WTC11 (cell line): ENCODE measurements at regions not wholly inside any gene's neighbourhood (a gene's known extent, or its start where the extent isn't known, plus 50 kb on each side); places are given as distances from the start of the nearest gene placed in this dataset.
"Not testable (repeated sequence)": the region's sequence is repeated elsewhere in the genome, so short reads cannot be mapped to it uniquely, and the experiment has no call there.

Source experiments
- ATAC-seq: fragments of 200-7000 bp; cut with Tn5 transposase; 2 replicates; pipeline ENCODE4 v1.10.0; 2021; ENCODE audit warnings: mild to moderate bottlenecking, moderate library complexity
- CTCF ChIA-PET: fragments of 300-600 bp; sonication (Branson Sonifier 250); formaldehyde crosslinking; loops from one replicate; lab custom pipeline; 2021; ENCODE audit warnings: antibody characterized with exemption; lab: Charles Lee
- POLR2A ChIA-PET: fragments of 350-600 bp; sonication (Branson Sonifier 250); formaldehyde crosslinking; loops from one replicate; lab custom pipeline; 2021; ENCODE audit warnings: antibody characterized with exemption; lab: Charles Lee
- DNase-seq: peaks from one replicate; pipeline ENCODE4 v3.0.0; 2021; ENCODE audit warnings: low spot score
- H3K27ac Mint-ChIP-seq: 2 replicates; pipeline ENCODE4 v1.8.0; 2021; ENCODE audit warnings: mixed read lengths
- H3K27me3 Mint-ChIP-seq: 2 replicates; pipeline ENCODE4 v1.8.0; 2021; ENCODE audit warnings: low read depth, mild to moderate bottlenecking, moderate library complexity, mixed read lengths
- H3K36me3 Mint-ChIP-seq: 2 replicates; pipeline ENCODE4 v1.8.0; 2021; ENCODE audit warnings: mixed read lengths
- H3K4me1 Mint-ChIP-seq: 2 replicates; pipeline ENCODE4 v1.8.0; 2022; ENCODE audit warnings: mixed read lengths
- H3K4me3 Mint-ChIP-seq: 2 replicates; pipeline ENCODE4 v1.8.0; 2021; ENCODE audit warnings: mild to moderate bottlenecking, moderate library complexity, mixed read lengths
- H3K9me3 Mint-ChIP-seq: 2 replicates; pipeline ENCODE4 v1.8.0; 2021; ENCODE audit warnings: mixed read lengths
- CBFB ChIP-seq: sonication (generic); formaldehyde crosslinking; IDR thresholded peaks from 2 replicates; pipeline ENCODE4 v1.8.1; 2022; ENCODE audit warnings: mild to moderate bottlenecking, low read depth, missing genetic modification reagents
- ELF4 ChIP-seq: sonication (generic); formaldehyde crosslinking; IDR thresholded peaks from 2 replicates; pipeline ENCODE4 v1.8.1; 2022; ENCODE audit warnings: low read depth, mild to moderate bottlenecking, moderate library complexity, missing genetic modification reagents
- ESRRA ChIP-seq: sonication (generic); formaldehyde crosslinking; IDR thresholded peaks from 2 replicates; pipeline ENCODE4 v1.8.1; 2022; ENCODE audit warnings: mild to moderate bottlenecking, missing genetic modification reagents, borderline replicate concordance
- FOXK1 ChIP-seq: sonication (generic); formaldehyde crosslinking; IDR thresholded peaks from 2 replicates; pipeline ENCODE4 v1.8.0; 2022; ENCODE audit warnings: mild to moderate bottlenecking, moderate library complexity, missing genetic modification reagents
- FOXP1 ChIP-seq: sonication (generic); formaldehyde crosslinking; IDR thresholded peaks from 2 replicates; pipeline ENCODE4 v1.8.0; 2022; ENCODE audit warnings: missing genetic modification reagents, mild to moderate bottlenecking, moderate library complexity, borderline replicate concordance
- JUN ChIP-seq: sonication (generic); formaldehyde crosslinking; IDR thresholded peaks from 2 replicates; pipeline ENCODE4 v1.8.0; 2023; ENCODE audit warnings: mild to moderate bottlenecking, missing genetic modification reagents
- NFE2L1 ChIP-seq: sonication (generic); formaldehyde crosslinking; IDR thresholded peaks from 2 replicates; pipeline ENCODE4 v1.8.1; 2023; ENCODE audit warnings: missing genetic modification reagents
- NFYB ChIP-seq: sonication (generic); formaldehyde crosslinking; conservative IDR thresholded peaks from 2 replicates; pipeline ENCODE4 v1.8.0; 2022; ENCODE audit warnings: low read depth, missing genetic modification reagents
- PRRX2 ChIP-seq: fragments of 250-450 bp; sonication (Bioruptor Pico); IDR thresholded peaks from 2 replicates; pipeline ENCODE4 v1.8.0; 2021; ENCODE audit warnings: mild to moderate bottlenecking
- ZBTB21 ChIP-seq: sonication (generic); formaldehyde crosslinking; IDR thresholded peaks from 2 replicates; pipeline ENCODE4 v1.8.1; 2023; ENCODE audit warnings: mild to moderate bottlenecking, missing genetic modification reagents, borderline replicate concordance
- ZNF263 ChIP-seq: sonication (generic); formaldehyde crosslinking; IDR thresholded peaks from 2 replicates; pipeline ENCODE4 v1.8.1; 2022; ENCODE audit warnings: low read depth, mild to moderate bottlenecking, moderate library complexity, missing genetic modification reagents
- TF ChIP-seq, protein P1 (sequence below): sonication (generic); formaldehyde crosslinking; IDR thresholded peaks from 2 replicates; pipeline ENCODE4 v1.8.1; 2022; ENCODE audit warnings: low read depth, mild to moderate bottlenecking, moderate library complexity, missing genetic modification reagents, borderline replicate concordance
- TF ChIP-seq, protein P2 (sequence below): sonication (generic); formaldehyde crosslinking; IDR thresholded peaks from 2 replicates; pipeline ENCODE4 v1.8.1; 2022; ENCODE audit warnings: mild to moderate bottlenecking, missing genetic modification reagents, moderate library complexity, borderline replicate concordance
- TF ChIP-seq, protein P3 (sequence below): sonication (generic); formaldehyde crosslinking; IDR thresholded peaks from 2 replicates; pipeline ENCODE4 v1.8.0; 2022; ENCODE audit warnings: mild to moderate bottlenecking, missing genetic modification reagents
- TF ChIP-seq, protein P4 (sequence below): sonication (generic); formaldehyde crosslinking; IDR thresholded peaks from 2 replicates; pipeline ENCODE4 v1.8.1; 2023; ENCODE audit warnings: mild to moderate bottlenecking, missing genetic modification reagents
- TF ChIP-seq, protein P5 (sequence below): fragments of 250-450 bp; sonication (Bioruptor Pico); conservative IDR thresholded peaks from 2 replicates; pipeline ENCODE4 v1.9.0; 2021; ENCODE audit warnings: mild to moderate bottlenecking
- TF ChIP-seq, protein P6 (sequence below): sonication (generic); formaldehyde crosslinking; IDR thresholded peaks from 2 replicates; pipeline ENCODE4 v1.8.1; 2023; ENCODE audit warnings: mild to moderate bottlenecking, missing genetic modification reagents, moderate library complexity
- TF ChIP-seq, protein P7 (sequence below): sonication (generic); formaldehyde crosslinking; IDR thresholded peaks from 2 replicates; pipeline ENCODE4 v1.8.1; 2023; ENCODE audit warnings: mild to moderate bottlenecking, missing genetic modification reagents, moderate library complexity
- TF ChIP-seq, protein P8 (sequence below): fragments of 250-450 bp; sonication (Bioruptor Pico); IDR thresholded peaks from 2 replicates; pipeline ENCODE4 v1.9.0; 2021; ENCODE audit warnings: mild to moderate bottlenecking
- TF ChIP-seq, protein P9 (sequence below): sonication (generic); formaldehyde crosslinking; IDR thresholded peaks from 2 replicates; pipeline ENCODE4 v1.8.1; 2023; ENCODE audit warnings: mild to moderate bottlenecking, moderate library complexity, missing genetic modification reagents

DNA sequence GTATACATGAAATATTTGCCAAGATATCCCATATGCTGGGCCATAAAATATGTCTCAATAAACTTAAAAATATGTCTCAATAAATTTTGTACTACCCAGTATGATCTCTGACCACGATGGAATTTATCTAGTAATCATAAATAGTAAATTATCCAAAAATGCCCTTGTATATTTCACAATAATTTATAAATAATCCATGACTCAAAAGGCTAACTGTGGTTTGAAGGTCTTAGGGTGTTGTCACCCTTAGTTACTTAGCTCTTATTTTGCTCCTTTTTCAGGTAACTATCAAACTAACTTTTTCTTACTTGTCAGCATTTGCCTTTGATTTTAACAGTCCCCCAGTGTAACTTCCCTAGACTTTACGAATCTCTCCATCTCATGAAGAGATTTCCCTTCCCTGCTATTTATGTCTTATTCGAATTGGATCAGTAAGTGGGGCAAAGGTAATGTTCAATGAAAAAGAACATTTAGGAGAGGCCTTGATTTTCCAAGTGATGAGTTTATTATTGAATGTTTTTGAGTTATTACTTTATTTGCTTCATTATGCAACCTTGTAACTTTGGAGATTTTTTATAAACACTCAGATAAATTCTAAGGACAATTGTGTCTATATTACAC is 109.0 kb upstream of the THBS2 start (continued):
- TF ChIP-seq, protein P1, sequence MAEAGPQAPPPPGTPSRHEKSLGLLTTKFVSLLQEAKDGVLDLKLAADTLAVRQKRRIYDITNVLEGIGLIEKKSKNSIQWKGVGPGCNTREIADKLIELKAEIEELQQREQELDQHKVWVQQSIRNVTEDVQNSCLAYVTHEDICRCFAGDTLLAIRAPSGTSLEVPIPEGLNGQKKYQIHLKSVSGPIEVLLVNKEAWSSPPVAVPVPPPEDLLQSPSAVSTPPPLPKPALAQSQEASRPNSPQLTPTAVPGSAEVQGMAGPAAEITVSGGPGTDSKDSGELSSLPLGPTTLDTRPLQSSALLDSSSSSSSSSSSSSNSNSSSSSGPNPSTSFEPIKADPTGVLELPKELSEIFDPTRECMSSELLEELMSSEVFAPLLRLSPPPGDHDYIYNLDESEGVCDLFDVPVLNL (CRISPR knock-in tag): no peak

DNA sequence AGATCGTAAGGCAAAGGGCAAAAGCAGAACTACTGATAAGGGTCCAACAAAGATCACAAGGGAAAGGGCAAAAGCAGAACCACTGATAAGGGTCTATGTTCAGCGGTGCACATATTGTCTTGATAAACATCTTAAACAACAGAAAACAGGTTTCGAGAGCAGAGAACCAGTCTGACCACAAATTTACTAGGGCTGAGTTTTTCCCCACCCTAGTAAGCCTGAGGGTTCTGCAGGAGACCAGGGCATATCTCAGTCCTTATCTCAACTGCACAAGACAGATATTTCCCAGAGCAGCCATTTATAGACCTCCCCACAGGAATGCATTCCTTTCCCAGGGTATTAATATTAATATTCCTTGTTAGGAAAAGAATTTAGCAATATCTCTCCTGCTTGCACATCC is 101.4 kb upstream of the THBS2 start:
- H3K27ac Mint-ChIP-seq, ATAC-seq, CTCF ChIA-PET, H3K4me1 Mint-ChIP-seq, DNase-seq, H3K4me3 Mint-ChIP-seq, POLR2A ChIA-PET: not testable (repeated sequence)
- peaks cover 64% of the 10 kb centered on the region for H3K9me3 Mint-ChIP-seq
- peaks cover 26% of the 10 kb centered on the region for H3K36me3 Mint-ChIP-seq
- peaks cover 11% of the 10 kb centered on the region; the same call in 1 of the 2 replicates for H3K27me3 Mint-ChIP-seq

DNA sequence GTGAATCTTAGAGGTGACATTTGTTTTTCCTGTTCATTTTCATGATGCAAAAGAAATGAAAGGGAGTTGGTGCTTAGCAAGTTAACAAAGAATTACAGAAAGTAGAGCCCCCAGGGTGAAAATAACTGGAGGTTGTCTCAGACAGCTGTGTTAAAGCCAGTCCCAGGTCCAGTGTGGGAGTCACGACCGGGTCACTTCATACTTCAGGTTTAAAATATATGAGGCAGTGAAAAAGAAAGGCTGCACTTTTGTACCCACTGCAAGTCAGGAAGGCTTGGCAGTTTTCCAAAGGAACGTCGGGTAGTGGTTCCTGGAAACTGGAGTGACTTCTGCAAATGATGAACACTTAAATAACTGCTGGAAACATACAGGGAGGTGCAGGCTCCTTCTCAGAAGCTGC is 91.5 kb upstream of the THBS2 start:
- no peak for DNase-seq
- no peak overlapping the region for H3K27ac Mint-ChIP-seq
- TF ChIP-seq, protein P2, sequence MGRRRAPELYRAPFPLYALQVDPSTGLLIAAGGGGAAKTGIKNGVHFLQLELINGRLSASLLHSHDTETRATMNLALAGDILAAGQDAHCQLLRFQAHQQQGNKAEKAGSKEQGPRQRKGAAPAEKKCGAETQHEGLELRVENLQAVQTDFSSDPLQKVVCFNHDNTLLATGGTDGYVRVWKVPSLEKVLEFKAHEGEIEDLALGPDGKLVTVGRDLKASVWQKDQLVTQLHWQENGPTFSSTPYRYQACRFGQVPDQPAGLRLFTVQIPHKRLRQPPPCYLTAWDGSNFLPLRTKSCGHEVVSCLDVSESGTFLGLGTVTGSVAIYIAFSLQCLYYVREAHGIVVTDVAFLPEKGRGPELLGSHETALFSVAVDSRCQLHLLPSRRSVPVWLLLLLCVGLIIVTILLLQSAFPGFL (CRISPR knock-in tag): no peak
- TF ChIP-seq FOXP1 (CRISPR knock-in tag) (no peak), ESRRA (CRISPR knock-in tag) (no peak)
- TF ChIP-seq, protein P3, sequence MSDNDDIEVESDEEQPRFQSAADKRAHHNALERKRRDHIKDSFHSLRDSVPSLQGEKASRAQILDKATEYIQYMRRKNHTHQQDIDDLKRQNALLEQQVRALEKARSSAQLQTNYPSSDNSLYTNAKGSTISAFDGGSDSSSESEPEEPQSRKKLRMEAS (CRISPR knock-in tag): no peak
- TF ChIP-seq, protein P4, sequence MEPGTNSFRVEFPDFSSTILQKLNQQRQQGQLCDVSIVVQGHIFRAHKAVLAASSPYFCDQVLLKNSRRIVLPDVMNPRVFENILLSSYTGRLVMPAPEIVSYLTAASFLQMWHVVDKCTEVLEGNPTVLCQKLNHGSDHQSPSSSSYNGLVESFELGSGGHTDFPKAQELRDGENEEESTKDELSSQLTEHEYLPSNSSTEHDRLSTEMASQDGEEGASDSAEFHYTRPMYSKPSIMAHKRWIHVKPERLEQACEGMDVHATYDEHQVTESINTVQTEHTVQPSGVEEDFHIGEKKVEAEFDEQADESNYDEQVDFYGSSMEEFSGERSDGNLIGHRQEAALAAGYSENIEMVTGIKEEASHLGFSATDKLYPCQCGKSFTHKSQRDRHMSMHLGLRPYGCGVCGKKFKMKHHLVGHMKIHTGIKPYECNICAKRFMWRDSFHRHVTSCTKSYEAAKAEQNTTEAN (CRISPR knock-in tag): no peak
- TF ChIP-seq, all 79 proteins: peak for 0
- Mint-ChIP-seq H3K4me3 (no peak overlapping the region), H3K27me3 (no peaks in the 10 kb centered on the region; the same call in 1 of the 2 replicates), H3K9me3 (peaks cover 9% of the 10 kb centered on the region), H3K4me1 (no peaks in the 10 kb centered on the region), H3K36me3 (no peaks in the 10 kb centered on the region)
- CTCF ChIA-PET: no interaction called here
- ATAC-seq: no peak
- POLR2A ChIA-PET: no interaction called here

DNA sequence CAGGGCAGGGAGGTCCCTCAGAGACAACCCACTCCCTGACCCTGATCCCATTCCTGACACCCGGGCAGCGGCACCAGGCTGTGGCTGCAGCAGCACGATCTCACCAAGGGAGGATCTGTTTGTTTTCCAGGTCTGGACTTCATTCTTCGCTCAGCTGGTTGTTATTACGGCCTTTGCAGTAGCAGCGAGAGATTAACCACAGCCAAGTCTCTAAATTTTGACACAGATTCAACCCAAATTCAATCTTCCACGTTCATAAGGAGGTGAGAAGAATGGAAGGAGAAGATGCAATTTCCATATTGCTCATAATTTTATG is 91.1 kb upstream of the THBS2 start:
- peaks cover 5% of the 10 kb centered on the region for H3K9me3 Mint-ChIP-seq
- DNase-seq (no peak), ATAC-seq (no peak)
- no peaks in the 10 kb centered on the region for H3K36me3 Mint-ChIP-seq
- no peaks in the 10 kb centered on the region; the same call in 1 of the 2 replicates for H3K27me3 Mint-ChIP-seq
- no peak overlapping the region for H3K4me3 Mint-ChIP-seq
- no peak overlapping the region for H3K27ac Mint-ChIP-seq
- no peaks in the 10 kb centered on the region for H3K4me1 Mint-ChIP-seq
- ChIA-PET CTCF (no interaction called here), POLR2A (no interaction called here)
- TF ChIP-seq NFE2L1 (CRISPR knock-in tag) (no peak), PRRX2 (CRISPR knock-in tag) (no peak), JUN (CRISPR knock-in tag) (no peak), CBFB (no peak), ZBTB21 (CRISPR knock-in tag) (no peak), ELF4 (no peak), FOXK1 (CRISPR knock-in tag) (no peak), NFYB (CRISPR knock-in tag) (no peak), ZNF263 (CRISPR knock-in tag) (no peak)
- TF ChIP-seq, protein P5, sequence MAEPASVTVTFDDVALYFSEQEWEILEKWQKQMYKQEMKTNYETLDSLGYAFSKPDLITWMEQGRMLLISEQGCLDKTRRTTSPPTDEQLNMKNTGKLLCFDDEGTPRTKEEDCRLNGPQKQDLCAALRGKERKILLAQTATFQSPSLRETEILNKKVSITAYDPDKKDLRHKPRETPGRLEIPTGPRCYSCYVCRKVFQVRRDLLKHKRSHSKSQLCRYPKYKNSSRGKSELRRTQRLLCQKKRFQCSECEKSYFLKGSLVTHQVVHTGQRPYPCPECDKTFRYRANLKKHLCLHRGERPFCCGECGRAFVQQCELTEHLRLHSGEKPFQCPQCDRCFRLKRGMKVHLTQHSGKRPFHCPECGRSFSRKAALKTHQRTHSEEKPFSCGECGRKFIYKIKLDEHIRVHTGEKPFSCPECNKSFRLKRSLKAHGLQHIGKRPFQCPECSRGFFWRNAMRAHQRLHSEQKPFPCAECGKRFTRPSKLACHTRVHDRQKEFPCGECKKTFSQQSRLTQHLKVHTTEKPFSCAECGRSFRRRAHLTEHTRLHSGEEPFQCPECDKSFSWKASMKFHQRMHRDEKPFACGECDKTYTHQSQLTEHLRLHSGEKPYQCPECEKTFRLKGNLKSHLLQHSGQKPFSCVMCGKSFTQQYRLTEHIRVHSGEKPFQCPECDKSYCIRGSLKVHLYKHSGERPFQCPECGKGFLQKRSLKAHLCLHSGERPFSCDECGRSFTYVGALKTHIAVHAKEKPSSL (CRISPR knock-in tag): no peak
- TF ChIP-seq, protein P6, sequence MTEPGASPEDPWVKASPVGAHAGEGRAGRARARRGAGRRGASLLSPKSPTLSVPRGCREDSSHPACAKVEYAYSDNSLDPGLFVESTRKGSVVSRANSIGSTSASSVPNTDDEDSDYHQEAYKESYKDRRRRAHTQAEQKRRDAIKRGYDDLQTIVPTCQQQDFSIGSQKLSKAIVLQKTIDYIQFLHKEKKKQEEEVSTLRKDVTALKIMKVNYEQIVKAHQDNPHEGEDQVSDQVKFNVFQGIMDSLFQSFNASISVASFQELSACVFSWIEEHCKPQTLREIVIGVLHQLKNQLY: no peak
- TF ChIP-seq, protein P7, sequence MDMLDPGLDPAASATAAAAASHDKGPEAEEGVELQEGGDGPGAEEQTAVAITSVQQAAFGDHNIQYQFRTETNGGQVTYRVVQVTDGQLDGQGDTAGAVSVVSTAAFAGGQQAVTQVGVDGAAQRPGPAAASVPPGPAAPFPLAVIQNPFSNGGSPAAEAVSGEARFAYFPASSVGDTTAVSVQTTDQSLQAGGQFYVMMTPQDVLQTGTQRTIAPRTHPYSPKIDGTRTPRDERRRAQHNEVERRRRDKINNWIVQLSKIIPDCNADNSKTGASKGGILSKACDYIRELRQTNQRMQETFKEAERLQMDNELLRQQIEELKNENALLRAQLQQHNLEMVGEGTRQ: no peak
- TF ChIP-seq, protein P8, sequence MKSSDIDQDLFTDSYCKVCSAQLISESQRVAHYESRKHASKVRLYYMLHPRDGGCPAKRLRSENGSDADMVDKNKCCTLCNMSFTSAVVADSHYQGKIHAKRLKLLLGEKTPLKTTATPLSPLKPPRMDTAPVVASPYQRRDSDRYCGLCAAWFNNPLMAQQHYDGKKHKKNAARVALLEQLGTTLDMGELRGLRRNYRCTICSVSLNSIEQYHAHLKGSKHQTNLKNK (CRISPR knock-in tag): no peak
- TF ChIP-seq, protein P9, sequence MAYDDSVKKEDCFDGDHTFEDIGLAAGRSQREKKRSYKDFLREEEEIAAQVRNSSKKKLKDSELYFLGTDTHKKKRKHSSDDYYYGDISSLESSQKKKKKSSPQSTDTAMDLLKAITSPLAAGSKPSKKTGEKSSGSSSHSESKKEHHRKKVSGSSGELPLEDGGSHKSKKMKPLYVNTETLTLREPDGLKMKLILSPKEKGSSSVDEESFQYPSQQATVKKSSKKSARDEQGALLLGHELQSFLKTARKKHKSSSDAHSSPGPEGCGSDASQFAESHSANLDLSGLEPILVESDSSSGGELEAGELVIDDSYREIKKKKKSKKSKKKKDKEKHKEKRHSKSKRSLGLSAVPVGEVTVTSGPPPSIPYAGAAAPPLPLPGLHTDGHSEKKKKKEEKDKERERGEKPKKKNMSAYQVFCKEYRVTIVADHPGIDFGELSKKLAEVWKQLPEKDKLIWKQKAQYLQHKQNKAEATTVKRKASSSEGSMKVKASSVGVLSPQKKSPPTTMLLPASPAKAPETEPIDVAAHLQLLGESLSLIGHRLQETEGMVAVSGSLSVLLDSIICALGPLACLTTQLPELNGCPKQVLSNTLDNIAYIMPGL (CRISPR knock-in tag): no peak
